ENCODE measurements at regions not wholly inside any gene's neighbourhood (a gene's known extent, or its start where the extent isn't known, plus 50 kb on each side); places are given as distances from the start of the nearest gene placed in this dataset.

DNA sequence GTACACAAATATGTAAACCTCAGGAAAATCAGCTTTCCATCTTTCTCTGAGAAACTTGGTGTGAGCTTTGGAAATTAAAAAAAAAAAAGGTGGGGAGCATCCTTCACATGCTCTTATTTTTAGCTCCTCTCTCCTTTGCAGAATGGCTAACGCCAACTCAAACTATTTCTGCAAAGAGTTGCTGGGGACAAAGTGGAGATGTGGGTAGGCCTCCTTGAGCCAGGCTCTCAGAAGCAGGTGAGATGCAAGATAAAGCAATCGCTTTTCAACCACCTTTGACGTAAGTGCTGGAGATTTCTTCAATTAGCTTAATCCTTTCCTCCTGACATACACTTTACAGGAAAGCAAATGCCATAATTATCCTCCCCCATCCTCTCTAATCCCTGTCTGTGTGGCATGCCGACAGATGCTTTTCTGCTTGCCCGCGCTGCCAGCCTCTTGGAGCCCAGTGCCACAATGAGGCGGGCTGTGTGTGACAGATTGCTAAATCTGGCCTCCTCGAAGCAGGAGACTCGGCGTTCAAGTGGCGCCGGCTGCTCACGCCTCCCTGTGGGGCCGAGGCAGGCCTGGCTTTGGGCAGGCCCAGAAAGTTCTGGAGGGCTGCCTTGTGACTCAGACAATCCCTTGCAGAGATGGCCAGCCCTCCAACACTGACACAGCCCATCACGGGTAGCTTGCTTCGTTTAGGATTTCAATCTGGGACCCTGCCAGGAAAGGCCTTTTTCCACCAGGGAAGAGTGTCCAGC is 64.9 kb upstream of the SOD3 start:
- TF ChIP-seq, protein P1, sequence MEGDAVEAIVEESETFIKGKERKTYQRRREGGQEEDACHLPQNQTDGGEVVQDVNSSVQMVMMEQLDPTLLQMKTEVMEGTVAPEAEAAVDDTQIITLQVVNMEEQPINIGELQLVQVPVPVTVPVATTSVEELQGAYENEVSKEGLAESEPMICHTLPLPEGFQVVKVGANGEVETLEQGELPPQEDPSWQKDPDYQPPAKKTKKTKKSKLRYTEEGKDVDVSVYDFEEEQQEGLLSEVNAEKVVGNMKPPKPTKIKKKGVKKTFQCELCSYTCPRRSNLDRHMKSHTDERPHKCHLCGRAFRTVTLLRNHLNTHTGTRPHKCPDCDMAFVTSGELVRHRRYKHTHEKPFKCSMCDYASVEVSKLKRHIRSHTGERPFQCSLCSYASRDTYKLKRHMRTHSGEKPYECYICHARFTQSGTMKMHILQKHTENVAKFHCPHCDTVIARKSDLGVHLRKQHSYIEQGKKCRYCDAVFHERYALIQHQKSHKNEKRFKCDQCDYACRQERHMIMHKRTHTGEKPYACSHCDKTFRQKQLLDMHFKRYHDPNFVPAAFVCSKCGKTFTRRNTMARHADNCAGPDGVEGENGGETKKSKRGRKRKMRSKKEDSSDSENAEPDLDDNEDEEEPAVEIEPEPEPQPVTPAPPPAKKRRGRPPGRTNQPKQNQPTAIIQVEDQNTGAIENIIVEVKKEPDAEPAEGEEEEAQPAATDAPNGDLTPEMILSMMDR (conservative IDR thresholded peaks at IDR 0.05; ENCODE audit: low read depth, low read length): no peak
- no peak for TF ChIP-seq EZH2 (IDR thresholded peaks at IDR 0.05; ENCODE audit: borderline replicate concordance, low read depth, low read length, poor library complexity, severe bottlenecking)

Measured in A673 (cell line).